Frontal cortex (tissue), 3 donors: ENCODE measurements at regions not wholly inside any gene's neighbourhood (a gene's known extent, or its start where the extent isn't known, plus 50 kb on each side); places are given as distances from the start of the nearest gene placed in this dataset.
"Not testable (repeated sequence)": the region's sequence is repeated elsewhere in the genome, so short reads cannot be mapped to it uniquely, and the experiment has no call there.

Experiments
- DNase-seq, 2 donors: peaks; one replicate each; pipeline ENCODE4 v3.0.0; 2012; ENCODE audit warnings: low spot score in 2 of 2
- FAIRE-seq: peaks from 2 replicates; lab custom pipeline; 2012; peaks lifted over from hg19 to GRCh38; lab: Jason Lieb, UNC
- donor health status: control.
- donor health status: control.
- donor health status: control.

GRCh38 chr5:50343715-50344114, 97.4 kb downstream of the EMB start:
- DNase-seq (no peak), FAIRE-seq (no peak)

DNA sequence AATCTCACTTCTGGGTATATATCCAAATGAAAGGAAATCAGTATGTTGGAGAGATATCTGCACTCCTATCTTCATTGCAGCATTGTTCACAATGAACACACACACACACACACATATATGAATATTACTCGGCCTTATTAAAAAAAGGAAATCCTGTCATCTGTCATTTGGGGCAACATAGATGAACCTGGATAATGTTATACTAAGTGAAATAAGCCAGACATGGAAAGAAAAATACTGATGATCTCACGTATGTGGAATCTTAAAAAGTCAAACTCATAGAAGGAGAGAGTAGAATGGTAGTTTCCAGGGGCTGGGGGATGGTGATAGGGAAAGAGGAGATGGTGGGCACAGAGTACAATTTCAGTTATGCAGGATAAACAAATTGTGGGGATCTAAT, 100.3 kb downstream of the EMB start:
- FAIRE-seq, result no peak
- DNase-seq, result no peak

- FAIRE-seq, DNase-seq: not testable (repeated sequence)
Measured at GRCh38 chr5:50330633-50331032, 110.5 kb downstream of the EMB start.

- DNase-seq (no peak), FAIRE-seq (no peak)
Measured at GRCh38 chr5:50328193-50328729, 112.8 kb downstream of the EMB start.

DNA sequence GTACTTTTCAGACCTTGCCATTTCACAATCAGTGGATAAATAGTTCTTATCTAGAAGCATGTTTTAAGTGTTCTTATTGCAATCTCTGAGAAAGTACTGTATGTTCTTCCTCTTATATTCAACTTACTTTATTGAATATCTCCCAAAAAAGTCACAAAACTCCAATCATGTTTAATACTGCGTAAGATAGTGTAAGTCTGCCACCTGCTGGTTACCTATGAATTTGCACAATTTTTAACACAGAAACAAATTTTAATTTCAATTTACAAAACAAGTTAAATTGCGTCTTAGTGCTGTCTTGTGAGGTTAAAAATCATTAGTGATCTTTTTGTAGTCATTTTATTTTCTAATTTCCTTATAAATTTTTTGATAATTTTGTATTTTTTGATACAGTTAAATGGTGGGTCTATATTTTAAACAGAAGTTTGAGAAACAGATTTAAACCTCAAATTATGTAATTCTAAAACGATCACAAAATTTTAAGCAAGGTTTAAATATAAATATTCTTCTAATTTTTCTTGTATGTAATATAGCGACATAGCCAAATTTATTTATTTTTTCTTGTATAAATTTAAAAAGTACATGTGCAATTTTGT, 115.8 kb downstream of the EMB start:
- no peak for DNase-seq
- FAIRE-seq, result peak; percentile 94

GRCh38 chr5:50320131-50320749, 120.8 kb downstream of the EMB start:
- peak; percentile 64 for FAIRE-seq
- DNase-seq, result no peak

DNA sequence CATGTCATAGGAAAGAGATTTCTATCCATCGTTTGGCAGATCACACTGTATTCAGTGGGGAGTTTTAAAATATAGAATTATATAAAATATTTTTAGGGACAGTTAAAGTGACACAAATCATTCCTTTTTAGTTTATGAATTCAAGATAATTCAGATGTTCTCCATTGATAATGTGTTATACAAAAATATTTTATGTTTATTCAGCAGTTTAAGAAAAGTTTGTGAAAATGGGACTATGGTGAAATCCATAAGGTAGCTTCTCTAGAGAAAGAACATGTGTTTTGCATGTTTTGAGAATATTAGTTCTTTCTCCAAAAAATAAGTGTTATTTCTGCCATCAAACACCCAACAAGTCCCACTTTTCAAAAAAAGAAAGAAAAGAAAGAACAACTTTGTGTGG, 122.9 kb downstream of the EMB start:
- FAIRE-seq (no peak), DNase-seq (no peak)

DNA sequence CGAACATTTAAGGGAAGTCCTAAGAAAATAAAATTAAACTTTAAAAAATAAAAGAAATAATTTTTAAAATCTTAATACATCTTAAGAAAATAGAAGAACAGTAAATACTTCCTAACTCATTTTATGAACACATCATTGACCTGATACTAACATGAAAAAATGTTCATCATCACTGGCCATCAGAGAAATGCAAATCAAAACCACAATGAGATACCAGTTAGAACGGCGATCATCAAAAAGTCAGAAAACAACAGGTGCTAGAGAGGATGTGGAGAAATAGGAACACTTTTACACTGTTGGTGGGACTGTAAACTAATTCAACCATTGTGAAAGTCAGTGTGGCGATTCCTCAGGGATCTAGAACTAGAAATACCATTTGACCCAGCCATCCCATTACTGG, 134.6 kb downstream of the EMB start:
- FAIRE-seq, DNase-seq: not testable (repeated sequence)

GRCh38 chr5:50302815-50303490, 138.1 kb downstream of the EMB start:
- no peak for DNase-seq
- no peak for FAIRE-seq

- no peak for FAIRE-seq
- DNase-seq, result no peak
Measured at GRCh38 chr5:50301756-50302155, 139.3 kb downstream of the EMB start.

DNA sequence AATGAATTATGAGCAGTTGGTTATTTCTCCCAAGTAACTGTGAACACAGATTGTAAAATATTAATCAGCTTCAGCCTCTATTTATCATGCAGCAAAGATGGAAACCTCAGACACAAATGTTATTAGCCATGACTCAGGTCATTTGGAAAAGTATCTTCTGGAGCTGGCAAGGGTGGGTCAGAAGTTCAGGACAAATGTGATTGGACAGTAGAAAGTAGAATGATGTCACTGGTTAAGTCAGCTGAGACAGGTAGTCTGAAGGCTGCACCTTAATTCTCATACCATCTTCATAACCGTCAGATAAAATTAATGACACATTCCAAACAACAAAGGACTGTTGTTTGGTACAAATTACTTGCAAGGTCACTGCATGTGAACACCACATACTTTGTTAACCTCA, 140.2 kb downstream of the EMB start:
- FAIRE-seq (no peak), DNase-seq (no peak)

GRCh38 chr5:50299896-50300295, 141.2 kb downstream of the EMB start:
- DNase-seq (no peak), FAIRE-seq (no peak)

GRCh38 chr5:50292735-50293394, 148.2 kb downstream of the EMB start:
- DNase-seq, result no peak
- no peak for FAIRE-seq

DNA sequence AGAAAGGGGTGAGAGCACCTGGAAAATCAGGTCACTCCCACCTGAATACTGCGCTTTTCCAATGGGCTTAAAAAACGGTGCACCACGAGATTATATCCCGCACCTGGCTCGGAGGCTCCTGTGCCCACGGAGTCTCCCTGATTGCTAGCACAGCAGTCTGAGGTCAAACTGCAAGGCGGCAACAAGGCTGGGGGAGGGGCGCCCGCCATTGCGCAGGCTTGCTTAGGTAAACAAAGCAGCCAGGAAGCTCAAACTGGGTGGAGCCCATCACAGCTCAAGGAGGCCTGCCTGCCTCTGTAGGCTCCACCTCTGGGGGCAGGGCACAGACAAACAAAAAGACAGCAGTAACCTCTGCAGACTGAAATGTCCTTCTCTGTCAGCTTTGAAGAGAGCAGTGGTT, 160.6 kb downstream of the EMB start:
- not testable (repeated sequence) for FAIRE-seq, DNase-seq
